Esophagus squamous epithelium (tissue), 5 donors: ENCODE measurements at regions not wholly inside any gene's neighbourhood (a gene's known extent, or its start where the extent isn't known, plus 50 kb on each side); places are given as distances from the start of the nearest gene placed in this dataset.

Source experiments
- DNase-seq: peaks from one replicate; lab custom pipeline; 2025; lab: John Stamatoyannopoulos, UW
- H3K27ac ChIP-seq, 4 donors: fragments of 200-600 bp; sonication (generic); one replicate each; pipeline ENCODE4 v1.5.1; 2016 to 2019; ENCODE audit warnings: mild to moderate bottlenecking in 1 of 4
- H3K27me3 ChIP-seq, 4 donors: fragments of 200-600 bp; sonication (generic); 1 replicate in 3 of 4; 2 replicates in 1 of 4; pipeline versions ENCODE4 v1.5.1 to v1.6.0; 2017 to 2021; ENCODE audit warnings: antibody characterized with exemption in 1 of 4
- H3K36me3 ChIP-seq, 3 donors: fragments of 200-600 bp; sonication (generic); one replicate each; pipeline ENCODE4 v1.5.1; 2016 to 2019
- H3K4me1 ChIP-seq, 3 donors: fragments of 200-600 bp; sonication (generic); one replicate each; pipeline ENCODE4 v1.5.1; 2017 to 2019
- H3K4me3 ChIP-seq, 4 donors: fragments of 200-600 bp; sonication (generic); 1 replicate in 3 of 4; 2 replicates in 1 of 4; pipeline ENCODE4 v1.5.1; 2016 to 2019; ENCODE audit warnings: mild to moderate bottlenecking in 2 of 4, moderate library complexity in 1 of 4
- H3K9me3 ChIP-seq, 3 donors: fragments of 200-600 bp; sonication (generic); one replicate each; pipeline ENCODE4 v1.5.1; 2016 to 2019
- CTCF ChIP-seq, 6 experiments: fragments of 450-650 bp in 4 of 6; fragments of 200-600 bp in 2 of 6; sonication (generic) in 2 of 6; IDR thresholded peaks; one replicate each; pipeline ENCODE4 v1.5.1; 2016 to 2019; ENCODE audit warnings: antibody characterized with exemption in 6 of 6, mild to moderate bottlenecking in 4 of 6, moderate library complexity in 4 of 6
- POLR2A ChIP-seq, 4 donors: fragments of 450-650 bp; IDR thresholded peaks; one replicate each; pipeline ENCODE4 v1.6.1; 2017; ENCODE audit warnings: antibody characterized with exemption in 4 of 4, mild to moderate bottlenecking in 4 of 4, moderate library complexity in 3 of 4
- WGBS, 2 donors: methylation state at CpG; one replicate each; pipeline ENCODE4 v1.1.5; 2018; 5-methylcytosine and 5-hydroxymethylcytosine counted together
- intact Hi-C: fragments of 100-400 bp; cut with DNase I; formaldehyde crosslinking; loops from one replicate; pipeline ENCODE4 v1.15.0; 2022
- donor health status: DM: yes; HTN: yes; CAD: no.

GRCh38 chr2:226488034-226488433 lies 311.6 kb downstream of the IRS1 start:
- no peak overlapping the region for H3K4me3 ChIP-seq
- DNase-seq: no peak
- H3K9me3 ChIP-seq: no peaks in the 10 kb centered on the region
- no peaks in the 10 kb centered on the region for H3K36me3 ChIP-seq
- H3K4me1 ChIP-seq: no peaks in the 10 kb centered on the region
- TF ChIP-seq POLR2A (IDR thresholded peaks at IDR 0.05) (no peak), CTCF (IDR thresholded peaks at IDR 0.05) (no peak)
- H3K27ac ChIP-seq: no peak overlapping the region
- H3K27me3 ChIP-seq: no peaks in the 10 kb centered on the region
- intact Hi-C loops: no loop called here

DNA sequence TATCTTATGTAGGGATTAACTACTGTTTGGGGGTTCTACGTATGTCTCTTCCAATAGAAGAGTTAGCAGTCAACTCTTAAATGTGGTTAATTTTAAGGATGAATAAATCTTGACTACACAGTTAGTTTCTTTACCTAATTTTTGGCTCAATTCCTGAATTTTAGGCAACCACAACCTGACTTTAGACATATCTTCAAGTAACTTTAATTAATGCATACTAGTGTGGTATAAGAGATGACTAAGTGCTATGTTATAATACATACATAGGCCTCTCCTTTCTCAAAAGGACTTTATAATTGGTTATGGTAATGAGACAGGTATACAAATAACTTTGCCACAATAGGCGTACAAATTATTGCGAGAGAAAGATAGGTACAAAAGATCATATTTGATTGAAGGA lies 312.0 kb downstream of the IRS1 start:
- Histone ChIP-seq H3K4me3 (no peak overlapping the region), H3K9me3 (no peaks in the 10 kb centered on the region), H3K36me3 (no peaks in the 10 kb centered on the region), H3K4me1 (no peaks in the 10 kb centered on the region), H3K27ac (no peak overlapping the region), H3K27me3 (no peaks in the 10 kb centered on the region)
- TF ChIP-seq POLR2A (IDR thresholded peaks at IDR 0.05) (no peak), CTCF (IDR thresholded peaks at IDR 0.05) (no peak)
- no peak for DNase-seq
- intact Hi-C loops: no loop called here
- WGBS, 2 donors: 73 to 81% methylated on average over 3 of the region's 3 CpGs

DNA sequence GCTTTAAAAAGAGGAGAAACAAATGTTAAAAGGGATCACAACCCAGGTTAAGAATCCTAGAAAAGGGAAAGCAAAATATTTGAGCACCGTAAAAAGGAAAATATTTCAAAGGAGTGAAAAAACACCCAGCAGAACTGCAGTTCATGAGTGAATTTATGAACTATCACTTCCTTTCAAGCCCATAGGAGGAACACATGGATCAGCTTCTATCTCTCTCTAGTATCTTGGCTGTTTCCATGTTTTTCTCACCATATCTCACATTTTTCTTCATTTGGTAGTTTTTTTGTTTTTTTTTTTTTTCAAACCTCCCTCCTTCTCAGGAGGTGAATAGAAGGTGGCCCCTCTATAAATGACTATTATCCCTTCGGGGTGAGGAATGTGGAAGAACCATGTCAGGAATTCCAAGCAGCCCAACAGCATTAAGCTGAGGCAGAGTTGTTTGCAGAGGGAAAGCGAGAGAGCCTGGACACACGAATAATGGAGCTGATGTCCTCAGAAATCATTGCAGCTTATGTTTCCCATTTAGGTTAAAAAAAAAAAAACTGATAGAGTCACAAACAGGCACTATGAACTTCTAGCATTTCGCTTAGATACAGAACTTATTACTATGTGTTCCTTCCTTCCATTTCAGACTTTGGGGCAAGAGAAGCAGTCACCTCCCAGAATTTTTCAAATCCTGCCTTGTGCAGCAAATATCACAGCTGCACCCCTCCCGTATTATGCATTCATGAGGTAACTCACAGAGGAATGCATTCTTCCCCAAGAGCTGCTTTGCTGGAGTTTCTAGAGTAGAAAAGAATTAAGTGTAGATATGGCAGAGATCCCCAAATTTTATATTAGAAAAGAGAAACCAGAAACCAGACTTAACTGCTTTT lies 315.6 kb downstream of the IRS1 start:
- intact Hi-C loops: no loop called here
- Histone ChIP-seq H3K27me3 (no peaks in the 10 kb centered on the region), H3K4me1 (no peaks in the 10 kb centered on the region), H3K4me3 (no peak overlapping the region), H3K9me3 (no peaks in the 10 kb centered on the region), H3K27ac (no peak overlapping the region), H3K36me3 (no peaks in the 10 kb centered on the region)
- WGBS, 2 donors: 61 to 67% methylated on average over 5 to 6 of the region's 6 CpGs
- TF ChIP-seq CTCF (IDR thresholded peaks at IDR 0.05) (no peak), POLR2A (IDR thresholded peaks at IDR 0.05) (no peak)
- no peak for DNase-seq

DNA sequence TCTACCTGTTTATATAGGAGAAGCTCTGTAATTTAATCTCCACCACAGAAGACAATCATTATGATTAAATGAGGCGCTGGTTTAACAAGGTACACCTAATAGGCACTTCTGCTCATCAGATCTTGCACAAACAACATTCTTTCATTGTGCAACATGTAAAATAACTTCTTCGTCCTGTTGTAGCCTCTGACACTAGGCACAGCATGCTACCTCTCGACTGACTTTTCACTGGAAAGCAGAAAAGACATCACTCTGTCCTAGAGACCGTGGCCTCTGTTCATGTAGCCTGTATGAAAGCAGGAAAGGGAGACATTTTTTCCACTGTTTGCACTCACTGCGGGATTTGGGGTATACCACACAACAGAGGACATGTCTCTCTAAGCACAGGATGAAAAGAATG lies 316.5 kb downstream of the IRS1 start:
- no peak for DNase-seq
- Histone ChIP-seq H3K9me3 (no peaks in the 10 kb centered on the region), H3K36me3 (no peaks in the 10 kb centered on the region), H3K4me3 (no peak overlapping the region), H3K4me1 (no peaks in the 10 kb centered on the region), H3K27ac (no peak overlapping the region), H3K27me3 (no peaks in the 10 kb centered on the region)
- intact Hi-C loops: no loop called here
- no peak for TF ChIP-seq CTCF (IDR thresholded peaks at IDR 0.05)
- 69 to 76% methylated on average over 5 of the region's 5 CpGs for WGBS, 2 donors

- Histone ChIP-seq H3K27ac (peak overlapping the region in 2 of 4 donors; percentile 22 to 63), H3K36me3 (no peaks in the 10 kb centered on the region), H3K9me3 (no peaks in the 10 kb centered on the region), H3K4me3 (no peak overlapping the region), H3K4me1 (no peaks in the 10 kb centered on the region), H3K27me3 (no peaks in the 10 kb centered on the region)
- DNase-seq: no peak
- WGBS, 2 donors: 52 to 76% methylated on average over 7 to 8 of the region's 8 CpGs
- TF ChIP-seq CTCF (IDR thresholded peaks at IDR 0.05): no peak
- no peak for TF ChIP-seq POLR2A (IDR thresholded peaks at IDR 0.05)
- intact Hi-C loops: no loop called here
These were observed 321.4 kb downstream of the IRS1 start for GRCh38 chr2:226478109-226478809.
